ENCODE measurements at regions not wholly inside any gene's neighbourhood (a gene's known extent, or its start where the extent isn't known, plus 50 kb on each side); places are given as distances from the start of the nearest gene placed in this dataset.

DNA sequence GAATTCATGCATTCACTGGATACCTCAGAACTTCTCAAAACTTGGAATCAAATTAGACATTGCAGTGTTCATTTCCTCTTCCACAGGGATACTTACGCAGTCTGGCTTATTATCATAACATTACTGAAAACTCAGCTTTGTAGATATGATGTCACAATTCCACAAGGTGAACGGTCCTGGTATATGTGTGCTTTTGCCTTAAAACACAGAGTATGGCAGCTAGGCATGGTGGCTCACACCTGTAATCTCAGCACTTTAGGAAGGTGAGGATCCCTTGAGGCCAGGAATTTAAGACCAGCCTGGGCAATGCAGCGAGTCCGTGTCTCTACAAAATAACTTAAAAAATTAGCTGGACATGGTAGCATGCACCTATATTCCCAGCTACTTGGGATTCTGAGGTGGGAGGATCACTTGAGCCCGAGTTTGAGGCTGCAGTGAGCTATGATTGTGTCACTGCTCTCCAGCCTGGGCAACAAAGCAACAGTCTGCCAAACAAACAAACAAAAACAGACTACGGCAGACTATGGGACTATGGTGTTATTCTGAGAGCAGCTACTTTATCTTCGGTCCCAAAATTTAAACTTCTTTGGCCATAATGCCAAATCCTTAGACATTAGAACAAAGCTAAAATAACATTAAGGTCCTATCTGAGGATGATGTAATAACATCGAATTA, 1191.9 kb upstream of the SLC39A10 start:
- TF ChIP-seq CTCF (conservative IDR thresholded peaks at IDR 0.05; ENCODE audit: low read depth, low read length): no peak
- no peak for TF ChIP-seq EZH2 (IDR thresholded peaks at IDR 0.05; ENCODE audit: borderline replicate concordance, low read depth, low read length, poor library complexity, severe bottlenecking)
